GM21515 (cell line): ENCODE measurements at regions not wholly inside any gene's neighbourhood (a gene's known extent, or its start where the extent isn't known, plus 50 kb on each side); places are given as distances from the start of the nearest gene placed in this dataset.

Experiments used
- ATAC-seq: cut with Tn5 transposase; IDR thresholded peaks from one replicate; pipeline ENCODE4 v1.9.1; 2021; ENCODE audit not compliant: unreplicated experiment

- no peak for ATAC-seq
Measured at GRCh38 chr9:86796666-86797065, 150.6 kb downstream of the GAS1 start.

GRCh38 chr9:86795823-86796553 lies 151.3 kb downstream of the GAS1 start:
- no peak for ATAC-seq

GRCh38 chr9:86795047-86795442 lies 152.3 kb downstream of the GAS1 start:
- no peak for ATAC-seq

GRCh38 chr9:86794391-86795046 lies 152.8 kb downstream of the GAS1 start:
- ATAC-seq, result no peak

- no peak for ATAC-seq
Measured at GRCh38 chr9:86792136-86792535, 155.2 kb downstream of the GAS1 start.

GRCh38 chr9:86790805-86791204 lies 156.5 kb downstream of the GAS1 start:
- ATAC-seq, result no peak

GRCh38 chr9:86788456-86788855 lies 158.8 kb downstream of the GAS1 start:
- ATAC-seq, result no peak

- no peak for ATAC-seq
Measured at GRCh38 chr9:86783884-86784283, 163.4 kb downstream of the GAS1 start.

- no peak for ATAC-seq
Measured at GRCh38 chr9:86782831-86783230, 164.5 kb downstream of the GAS1 start.

- no peak for ATAC-seq
Measured at GRCh38 chr9:86778761-86779160, 168.5 kb downstream of the GAS1 start.

GRCh38 chr9:86775718-86776117 lies 171.6 kb downstream of the GAS1 start:
- ATAC-seq, result no peak

- ATAC-seq, result no peak
Measured at GRCh38 chr9:86774116-86774515, 173.2 kb downstream of the GAS1 start.

- no peak for ATAC-seq
Measured at GRCh38 chr9:86773422-86773945, 173.8 kb downstream of the GAS1 start.

- ATAC-seq, result no peak
Measured at GRCh38 chr9:86772635-86772993, 174.7 kb downstream of the GAS1 start.

GRCh38 chr9:86771941-86772634 lies 175.2 kb downstream of the GAS1 start:
- ATAC-seq, result no peak

GRCh38 chr9:86771420-86771819 lies 175.9 kb downstream of the GAS1 start:
- ATAC-seq, result no peak

GRCh38 chr9:86768709-86769108 lies 178.6 kb downstream of the GAS1 start:
- ATAC-seq, result no peak

GRCh38 chr9:86768020-86768419 lies 179.3 kb downstream of the GAS1 start:
- ATAC-seq, result no peak

- ATAC-seq, result no peak
Measured at GRCh38 chr9:86767373-86767772, 179.9 kb downstream of the GAS1 start.

- ATAC-seq, result no peak
Measured at GRCh38 chr9:86766912-86767311, 180.4 kb downstream of the GAS1 start.

GRCh38 chr9:86766511-86766910 lies 180.8 kb downstream of the GAS1 start:
- no peak for ATAC-seq
